Activated CD4-positive, alpha-beta T cell treated with anti-CD3 and anti-CD28 coated beads for 48 hours (primary cell): ENCODE measurements at regions not wholly inside any gene's neighbourhood (a gene's known extent, or its start where the extent isn't known, plus 50 kb on each side); places are given as distances from the start of the nearest gene placed in this dataset.

Source experiments
- DNase-seq: peaks from one replicate; pipeline ENCODE4 v3.0.0-alpha.2; 2020

DNA sequence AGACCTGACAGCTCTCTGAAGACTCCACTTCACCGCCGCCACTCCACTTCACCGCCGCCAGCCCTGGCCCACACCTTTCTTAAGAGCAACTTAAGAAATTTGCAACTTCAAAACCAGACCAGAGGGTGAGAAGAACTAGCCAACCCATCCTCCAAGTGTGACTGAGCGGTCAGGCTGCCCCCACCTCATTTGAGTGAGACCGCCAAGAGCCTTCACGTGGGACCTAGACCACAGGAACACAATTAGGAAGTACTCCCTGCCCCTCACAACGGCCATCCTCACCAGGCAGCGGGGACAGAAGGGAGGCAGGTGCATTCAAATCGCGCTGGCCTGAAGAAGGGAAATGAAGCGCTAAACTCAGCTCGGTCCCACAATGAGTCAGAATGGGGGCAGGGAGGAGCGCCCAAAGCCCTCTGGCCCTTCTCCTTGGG is 156.8 kb upstream of the BCL6 start:
- no peak for DNase-seq

DNA sequence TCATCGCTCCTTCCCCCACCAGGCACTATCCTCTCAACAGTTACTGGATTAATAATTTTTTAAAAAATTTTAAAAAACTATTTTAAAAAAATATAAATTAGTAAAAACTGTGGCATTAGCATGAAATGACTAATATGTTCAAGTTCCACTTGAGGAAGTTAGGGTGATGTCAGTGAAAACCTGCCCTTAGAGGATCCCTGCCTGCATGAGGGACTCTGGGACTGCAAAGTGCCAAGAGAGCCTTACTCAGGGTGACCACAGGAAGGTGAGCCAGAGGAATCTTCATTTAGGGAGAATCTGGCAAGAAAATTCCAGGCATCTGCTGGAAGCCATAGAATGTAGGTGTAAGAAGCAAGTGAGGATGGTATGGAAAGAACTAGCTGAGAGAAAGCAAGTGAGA is 157.7 kb upstream of the BCL6 start:
- DNase-seq: no peak

DNA sequence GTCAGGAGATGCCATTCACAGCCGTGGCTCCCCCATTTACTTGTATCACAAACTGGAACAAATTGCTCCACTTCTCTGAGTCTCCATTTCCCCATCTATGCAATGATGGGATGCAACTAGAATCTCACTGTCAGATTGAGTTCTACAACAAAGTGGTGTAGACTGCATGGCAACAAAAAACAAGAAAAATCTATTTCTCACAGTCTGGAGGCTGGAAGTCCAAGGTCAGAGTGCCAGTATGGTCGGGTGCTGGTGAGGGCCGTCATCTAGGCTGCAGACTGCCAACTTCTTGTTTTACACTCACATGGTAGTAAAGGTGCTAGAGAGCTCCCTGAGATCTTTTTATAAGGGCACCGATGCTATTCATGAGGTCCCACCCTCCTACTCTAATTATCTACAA is 158.4 kb upstream of the BCL6 start:
- DNase-seq: no peak

DNA sequence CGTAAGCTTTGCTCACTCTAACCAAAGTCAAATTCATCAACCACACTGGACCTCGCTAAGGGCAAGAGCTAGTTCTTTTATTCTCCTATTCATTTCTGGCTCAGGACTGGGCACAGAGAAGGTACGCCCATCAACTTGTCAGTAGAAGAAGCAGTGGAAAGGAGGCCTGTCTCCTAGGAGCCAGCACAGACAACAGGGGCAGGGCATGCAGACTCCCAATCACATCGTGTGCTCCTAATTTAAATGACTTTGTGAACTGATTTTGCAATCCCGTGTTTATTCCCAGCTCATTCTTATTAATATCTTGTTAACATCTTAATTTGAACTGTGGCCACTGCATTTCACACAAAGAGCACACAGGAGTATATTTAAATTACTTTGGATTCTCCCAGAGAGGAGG is 161.1 kb upstream of the BCL6 start:
- no peak for DNase-seq

DNA sequence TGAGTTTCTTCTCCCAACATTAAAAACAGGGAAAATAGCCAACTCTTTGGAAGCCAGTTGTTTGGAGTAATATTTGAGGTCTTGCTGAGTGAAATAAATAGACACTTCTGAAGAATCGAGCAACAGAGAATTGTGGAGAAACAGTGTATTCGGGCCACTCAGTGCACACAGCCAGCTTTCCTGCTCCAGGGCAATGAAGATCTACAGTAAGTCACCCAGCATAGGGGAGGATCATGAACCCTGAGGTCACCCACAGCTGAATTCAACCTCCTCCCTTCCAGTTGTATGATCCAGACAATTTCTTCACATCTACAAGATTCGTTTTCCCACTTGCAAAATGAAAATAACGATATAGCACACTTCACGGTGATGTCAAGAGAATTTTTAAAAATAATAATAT is 161.7 kb upstream of the BCL6 start:
- no peak for DNase-seq

DNA sequence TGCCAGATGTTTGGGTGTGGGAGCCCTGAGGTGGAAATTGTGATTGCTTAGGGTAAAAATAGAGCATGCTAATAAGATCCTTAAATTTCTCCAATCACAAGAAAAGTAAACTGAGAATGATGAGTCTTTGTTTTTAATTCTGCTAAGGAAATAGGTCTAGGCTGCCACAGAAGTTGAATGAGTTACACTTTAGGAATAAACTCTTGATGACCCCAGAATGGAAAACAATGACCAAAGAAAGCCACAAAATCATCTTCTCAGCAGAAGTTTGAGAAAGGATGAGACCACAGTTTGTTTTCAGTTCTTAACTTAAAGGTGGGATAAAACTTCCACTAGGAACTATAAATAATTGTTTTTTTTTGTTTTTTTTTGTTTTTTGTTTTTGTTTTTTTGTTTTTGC is 164.6 kb upstream of the BCL6 start:
- no peak for DNase-seq

DNA sequence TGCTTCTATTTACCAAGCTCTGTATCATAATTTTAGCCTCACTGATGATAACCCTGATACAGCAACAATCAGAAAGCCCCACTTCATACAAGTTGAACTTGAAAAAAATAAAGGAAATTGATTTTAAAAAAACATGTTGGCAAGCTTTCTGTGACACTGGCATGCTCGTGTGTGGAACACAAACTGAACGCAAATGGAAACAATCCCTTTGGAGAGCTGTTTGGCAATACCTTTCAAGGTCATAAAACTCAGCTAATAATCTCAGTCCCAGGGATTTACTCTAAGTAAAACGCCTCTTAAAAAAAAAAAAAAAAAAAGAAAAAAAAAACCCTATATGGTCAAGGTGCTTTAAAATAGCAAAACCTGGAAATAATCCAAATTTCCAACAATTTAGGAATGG is 166.7 kb upstream of the BCL6 start:
- DNase-seq: no peak

DNA sequence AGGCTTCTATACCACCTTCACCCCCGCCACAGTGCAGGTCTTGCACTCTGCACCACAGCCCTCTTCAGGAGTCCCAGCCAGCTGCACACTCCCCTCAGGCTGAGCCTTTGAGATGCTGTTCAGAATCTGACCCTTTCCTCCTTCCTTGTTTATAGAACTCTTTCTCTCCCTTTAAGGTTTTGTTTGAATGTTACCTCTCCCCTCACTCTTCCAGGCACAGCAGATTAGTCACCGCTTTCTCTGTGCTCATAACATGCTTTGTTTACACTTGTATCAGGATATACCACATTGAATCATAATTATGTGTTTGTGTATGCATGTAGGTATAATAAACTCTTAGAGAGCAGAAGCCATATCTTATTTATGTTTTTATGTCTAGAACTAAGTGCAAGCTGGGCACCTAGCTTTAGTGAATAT is 168.4 kb upstream of the BCL6 start:
- no peak for DNase-seq

DNA sequence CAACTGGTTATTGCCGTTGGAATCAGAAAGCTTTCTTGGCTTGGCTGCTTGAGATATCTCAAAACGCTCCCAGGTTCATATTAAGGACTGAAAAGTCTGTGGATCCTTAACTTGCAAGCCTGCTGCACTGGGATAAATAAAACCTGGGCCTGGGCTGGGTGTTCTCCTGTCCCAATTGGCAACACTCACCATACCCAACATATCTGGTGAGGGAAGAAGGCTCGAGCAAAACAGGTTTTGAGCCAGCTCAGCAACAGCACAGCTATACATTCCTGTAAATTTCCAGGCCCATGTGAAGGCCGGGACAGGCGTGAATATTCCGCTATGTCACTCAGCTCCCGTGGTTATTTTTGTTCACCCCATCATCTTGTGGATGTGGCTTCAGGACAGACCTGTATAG is 169.0 kb upstream of the BCL6 start:
- no peak for DNase-seq

DNA sequence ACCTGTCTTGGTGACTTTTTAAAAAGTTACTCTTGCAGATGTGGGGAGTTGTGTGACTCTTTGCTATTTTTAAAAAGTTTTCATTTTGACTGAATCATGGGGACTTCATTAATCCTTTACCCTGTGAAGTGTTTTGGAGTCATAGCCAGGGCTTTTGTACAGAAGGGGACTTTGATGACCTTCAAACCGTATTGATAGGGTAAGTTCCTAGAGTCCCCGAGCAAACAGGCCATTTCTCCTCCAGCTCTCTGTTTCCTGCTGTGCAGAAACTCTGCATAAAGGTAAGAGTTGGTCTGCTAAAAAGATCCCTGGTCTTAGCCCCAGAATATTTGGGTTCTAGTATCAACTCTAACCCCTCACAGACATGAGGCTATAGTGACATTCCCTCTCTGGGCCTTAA is 170.8 kb upstream of the BCL6 start:
- DNase-seq: no peak

DNA sequence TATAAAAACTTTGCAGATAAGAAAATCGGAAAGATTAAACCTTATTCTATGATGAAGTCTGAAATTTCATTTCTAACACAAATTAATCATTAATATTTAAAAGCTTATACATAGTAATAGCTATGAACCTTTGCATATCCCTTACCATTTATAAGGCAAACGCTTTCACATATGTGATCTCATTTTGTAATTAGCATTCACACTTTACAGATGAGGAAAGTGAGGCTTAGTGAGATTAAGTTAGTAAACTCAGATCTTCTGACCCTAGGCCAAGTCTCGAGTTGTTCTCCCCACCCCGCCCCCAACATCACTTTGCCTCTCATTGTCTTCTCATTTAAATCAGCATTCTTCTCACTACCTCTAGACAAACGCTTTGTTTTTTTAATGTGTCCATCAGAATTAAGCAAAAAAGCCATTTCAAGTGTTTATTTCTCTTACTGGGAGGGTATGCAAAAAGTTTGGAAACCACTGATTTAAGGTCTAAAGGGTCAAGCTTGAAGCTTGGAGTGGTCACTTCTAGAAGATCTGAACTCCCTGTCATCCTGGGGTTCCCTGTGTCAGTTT is 172.9 kb upstream of the BCL6 start:
- DNase-seq: no peak

DNA sequence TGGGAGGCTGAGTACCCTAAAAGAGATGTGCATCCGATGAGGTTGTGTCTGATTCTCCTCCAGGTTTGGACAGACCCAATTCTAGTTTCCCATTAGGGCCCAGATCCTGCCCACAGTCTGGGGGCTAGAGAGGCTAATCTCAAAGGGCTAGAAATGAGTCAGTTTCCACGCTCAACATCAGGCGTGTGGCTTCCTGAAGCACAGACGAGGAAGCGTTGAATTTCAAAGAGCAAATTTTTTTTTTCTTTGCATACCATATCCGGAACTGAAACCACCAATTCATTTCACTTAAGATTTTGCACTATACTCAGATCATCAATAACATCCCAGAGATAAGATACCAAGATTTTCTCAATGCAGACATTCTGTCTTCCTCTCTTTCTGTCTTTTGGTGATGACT is 173.8 kb upstream of the BCL6 start:
- DNase-seq: peak; percentile 71

DNA sequence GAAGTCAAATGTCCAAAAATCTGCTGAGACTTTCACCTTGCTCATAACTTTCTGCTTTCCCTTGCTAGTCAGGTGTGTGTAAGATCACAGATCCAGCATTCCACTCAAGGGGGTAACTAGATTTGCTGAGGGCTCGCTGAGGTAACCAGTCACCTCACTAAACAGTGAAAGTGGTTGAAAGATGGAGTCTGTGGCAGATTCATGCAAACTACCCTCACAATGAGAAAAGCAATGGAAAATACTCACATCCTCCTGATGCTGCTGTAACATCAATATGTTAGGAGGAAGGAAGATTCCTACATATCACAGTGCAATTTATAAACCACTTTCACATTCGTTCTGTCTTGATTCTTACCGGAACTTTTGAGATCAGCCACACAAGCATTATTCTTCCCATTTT is 174.3 kb upstream of the BCL6 start:
- DNase-seq: peak; percentile 40

DNA sequence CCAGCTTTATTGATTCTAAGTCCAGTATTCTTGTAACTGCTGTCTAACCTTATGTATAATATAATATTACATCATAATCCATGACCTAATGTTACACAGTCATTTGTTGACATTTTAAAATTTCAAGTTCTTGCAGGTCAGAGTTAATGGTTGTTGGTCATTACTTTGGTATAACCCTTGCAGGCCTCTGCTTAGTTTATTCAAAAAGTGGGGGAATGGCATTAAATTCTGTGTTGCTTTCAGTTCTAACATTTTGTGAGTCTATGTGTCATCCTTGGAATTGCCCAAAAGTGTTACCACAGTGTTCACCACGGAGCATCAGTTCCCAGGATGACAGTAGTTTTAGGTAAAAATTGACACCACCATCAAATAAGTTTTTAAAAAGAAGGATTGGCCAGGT is 174.8 kb upstream of the BCL6 start:
- no peak for DNase-seq

DNA sequence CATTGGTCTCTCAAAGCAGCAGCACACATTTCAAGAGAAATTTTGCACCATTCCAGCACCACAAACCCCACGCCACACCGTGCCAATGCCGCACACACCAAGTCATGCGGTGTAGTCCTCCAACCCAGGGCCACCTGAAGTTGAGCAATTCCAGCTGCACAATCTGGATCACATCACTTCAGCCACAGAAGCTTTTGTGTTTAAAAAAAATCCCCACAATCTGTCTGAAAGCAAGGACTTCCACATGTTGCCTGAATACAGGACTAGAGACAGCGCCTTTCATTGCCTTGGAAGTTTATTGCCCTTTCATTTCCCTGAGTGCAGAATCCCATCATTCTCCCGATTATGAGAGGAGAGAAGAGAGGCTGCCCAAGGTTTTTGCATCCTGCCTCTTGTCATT is 175.6 kb upstream of the BCL6 start:
- no peak for DNase-seq

DNA sequence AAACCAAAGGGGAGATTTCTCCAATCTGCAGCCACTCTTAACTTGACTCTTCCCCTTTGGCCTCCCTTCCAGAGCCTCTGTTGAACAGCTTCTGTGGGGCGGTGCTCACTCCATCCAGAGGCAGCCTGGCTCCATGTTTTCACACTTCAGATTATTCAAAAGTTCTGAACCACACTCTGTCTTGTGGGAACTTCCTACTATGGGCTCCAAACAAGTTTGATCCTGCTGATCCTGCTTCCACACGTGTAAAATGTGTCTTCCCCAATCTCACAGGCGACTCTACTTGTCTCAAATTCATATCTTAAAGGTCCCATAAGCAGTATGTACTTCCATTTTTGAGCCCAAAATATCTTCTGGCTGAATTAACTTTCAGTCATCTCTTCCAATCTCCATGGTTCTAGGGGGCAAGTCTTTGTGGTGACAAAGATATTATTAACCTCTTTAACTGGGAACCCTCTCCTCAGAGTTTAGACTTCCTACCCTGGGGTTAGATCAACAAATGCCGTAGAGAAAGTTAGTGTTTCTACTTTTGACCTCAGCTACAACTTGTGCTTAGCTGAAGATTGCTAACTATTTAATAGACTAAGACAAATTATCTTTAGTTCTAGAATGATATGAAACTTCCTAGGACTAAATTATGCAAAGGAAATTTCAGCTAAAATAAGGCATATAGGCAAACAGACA is 176.3 kb upstream of the BCL6 start:
- DNase-seq: no peak

DNA sequence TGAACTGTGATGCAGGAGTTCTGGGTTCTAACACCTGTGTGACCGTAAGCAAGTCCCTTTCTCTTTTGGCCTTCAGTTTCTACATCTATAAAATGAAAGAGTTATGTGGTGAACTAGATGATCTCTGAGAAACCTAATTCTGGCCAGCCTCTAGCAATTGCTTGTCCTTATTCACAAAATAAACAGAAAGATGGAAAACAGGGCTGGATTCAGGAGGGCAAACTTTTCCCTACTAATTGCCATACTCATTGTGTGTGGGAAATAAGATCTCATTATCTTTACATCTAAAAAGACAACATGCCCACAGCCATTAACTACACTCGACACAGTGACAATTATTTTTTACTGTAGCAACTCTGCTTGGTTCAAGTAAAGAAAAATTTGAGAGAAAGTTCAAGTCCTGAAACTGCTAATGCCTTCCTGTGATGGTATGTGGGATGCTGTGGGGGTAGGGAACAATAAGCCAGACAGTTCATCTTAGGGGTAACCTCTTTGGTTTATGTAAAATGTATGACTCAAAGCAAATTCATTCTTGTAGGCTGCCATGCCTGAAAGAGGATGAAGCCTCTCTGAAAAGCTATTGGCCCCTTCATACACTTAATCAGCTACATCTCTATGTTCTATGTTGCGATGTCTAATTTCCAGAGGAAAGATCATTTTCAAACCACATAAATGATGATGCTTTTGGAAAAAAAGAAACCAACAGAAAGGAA is 177.6 kb upstream of the BCL6 start:
- peak; percentile 52 for DNase-seq

DNA sequence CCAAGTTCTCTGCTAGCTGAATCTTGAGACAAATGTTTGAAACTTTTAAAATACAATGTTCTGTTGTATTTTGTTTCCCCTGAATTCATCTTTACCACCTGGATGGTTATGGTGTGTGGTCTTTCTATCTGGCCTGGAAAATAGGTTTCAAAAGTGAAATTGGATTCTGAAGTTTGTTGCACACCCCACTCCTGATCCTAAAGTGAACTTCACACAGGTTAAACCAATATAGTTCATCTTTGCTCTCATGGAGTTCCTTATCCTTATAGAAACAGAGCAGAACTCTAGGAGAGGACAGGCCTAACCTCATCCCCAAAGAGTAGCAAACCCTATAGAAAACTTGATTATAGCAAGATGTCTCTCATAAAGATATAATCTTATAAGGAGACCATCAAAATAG is 179.4 kb upstream of the BCL6 start:
- no peak for DNase-seq

DNA sequence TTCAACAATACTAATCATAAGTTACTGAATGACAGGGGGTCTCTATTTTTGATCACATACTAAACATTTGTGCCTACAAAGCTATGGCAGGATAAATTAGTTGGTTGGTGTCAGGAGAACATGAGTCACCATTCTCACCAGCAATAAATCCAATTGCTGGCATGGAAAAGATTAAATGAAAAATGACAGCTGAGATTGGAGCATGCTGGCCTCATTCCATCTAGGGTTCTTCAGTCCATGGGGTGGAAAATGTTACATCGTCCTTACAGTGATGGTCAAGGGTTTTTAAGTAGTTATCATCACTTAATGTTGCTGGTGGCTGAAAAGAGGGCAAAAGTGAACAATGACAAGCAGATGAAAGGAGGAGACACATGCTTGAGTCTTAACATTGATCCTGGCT is 180.1 kb upstream of the BCL6 start:
- DNase-seq: no peak

DNA sequence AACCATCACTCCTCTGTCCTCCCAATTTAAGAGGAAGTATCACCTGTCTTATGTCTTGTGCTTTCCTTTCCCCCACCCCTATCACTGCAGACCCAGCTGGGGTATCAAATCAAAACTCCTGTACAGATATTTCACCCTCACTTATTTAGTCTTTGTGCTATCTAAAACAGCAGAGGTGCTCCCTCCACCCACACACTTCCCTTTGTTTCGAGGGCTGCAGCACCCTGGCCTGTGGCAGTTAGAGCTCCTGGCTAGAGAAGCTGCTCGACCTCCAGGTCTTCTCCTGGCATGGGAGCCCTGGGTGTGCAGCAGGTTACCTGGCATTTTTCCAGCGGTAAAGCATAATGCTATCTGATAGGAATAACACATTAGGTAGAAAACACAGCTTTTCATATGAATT is 181.4 kb upstream of the BCL6 start:
- no peak for DNase-seq

DNA sequence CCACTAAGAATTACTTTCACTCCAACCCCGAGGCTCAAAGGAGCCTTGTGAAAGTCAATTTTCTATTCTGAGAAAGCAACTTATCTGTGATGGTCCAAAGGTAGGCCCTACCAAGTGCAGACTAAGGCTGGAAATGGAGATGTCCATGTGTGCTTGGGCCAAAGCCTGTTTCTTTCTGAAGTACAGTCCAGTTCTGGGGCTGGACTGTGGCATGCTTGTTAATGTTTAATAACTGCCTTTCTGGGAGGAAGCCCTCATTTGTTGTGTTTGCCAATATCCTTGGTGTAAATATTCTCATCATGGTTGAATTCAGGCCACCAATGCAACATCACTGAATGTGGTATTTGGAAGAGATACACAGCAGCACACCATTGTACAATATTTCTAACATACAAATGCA is 182.3 kb upstream of the BCL6 start:
- no peak for DNase-seq

DNA sequence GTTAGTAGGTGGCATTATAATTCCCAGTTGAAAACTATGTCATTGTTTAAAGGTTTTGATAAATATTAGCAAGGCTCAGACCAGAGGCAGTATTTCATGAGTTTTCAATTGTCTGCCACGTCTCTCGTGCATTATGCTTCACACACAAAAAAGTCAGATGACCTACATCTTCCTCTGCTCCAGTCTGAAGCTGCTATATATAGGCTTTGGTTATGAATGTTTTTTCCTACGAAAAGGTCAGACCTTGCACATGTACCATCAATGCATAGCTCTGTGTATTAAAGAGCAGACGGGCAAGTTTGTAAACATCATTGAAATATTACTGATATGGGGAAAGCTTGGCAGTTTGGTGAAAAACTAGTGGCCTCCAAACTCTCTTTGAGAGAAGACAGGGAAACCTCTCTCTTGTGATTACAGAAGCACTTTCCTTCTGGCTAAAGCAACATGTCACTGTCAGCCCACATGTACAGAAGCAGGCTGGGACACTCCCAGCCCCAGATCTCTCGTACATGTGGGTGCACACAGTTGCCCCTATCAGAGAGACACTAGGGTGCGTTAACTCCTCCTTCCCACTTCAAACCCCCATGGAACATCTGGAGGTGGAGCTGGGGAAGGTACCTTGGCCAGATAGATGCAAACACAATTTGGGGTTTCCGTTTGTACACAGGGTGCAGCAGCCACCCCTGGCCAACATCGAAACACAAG is 184.0 kb upstream of the BCL6 start:
- DNase-seq: peak; percentile 31

DNA sequence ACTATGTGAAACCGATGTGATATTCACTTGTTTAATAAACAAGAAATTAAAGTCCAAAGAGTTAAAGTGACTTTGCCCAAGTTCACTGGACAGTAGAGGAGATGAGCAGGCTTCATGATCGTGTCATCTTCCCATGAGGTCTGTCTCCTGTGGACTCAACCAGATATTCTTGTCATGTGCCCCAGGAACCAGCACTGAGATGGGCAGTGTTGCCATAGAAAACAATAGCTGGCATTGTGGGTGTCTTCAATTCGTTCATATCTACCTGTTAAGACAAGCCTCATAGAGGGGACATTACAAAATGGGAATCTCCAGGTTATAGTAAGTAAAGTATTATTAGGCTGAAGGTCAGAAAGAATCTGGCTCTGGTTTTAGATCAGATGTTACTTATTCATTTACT is 184.8 kb upstream of the BCL6 start:
- DNase-seq: no peak

DNA sequence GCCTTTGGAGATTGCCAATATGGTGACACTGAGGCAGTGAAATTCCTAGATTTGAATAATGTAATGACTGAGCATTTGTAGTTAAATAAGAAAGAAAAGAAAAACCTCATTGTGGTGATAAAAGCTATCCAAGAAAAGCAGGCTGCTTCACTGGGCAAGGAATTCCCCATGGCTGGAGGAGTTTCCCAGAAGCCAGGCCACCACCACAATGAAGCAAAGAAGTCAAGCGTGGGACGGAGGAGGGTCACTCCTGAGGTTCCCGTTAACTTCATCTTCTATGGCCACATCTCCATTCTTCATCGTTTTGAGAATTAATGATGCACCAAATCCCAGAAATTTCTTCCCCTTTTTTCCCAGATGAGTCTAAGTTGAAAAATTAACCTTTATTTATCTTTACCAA is 185.8 kb upstream of the BCL6 start:
- DNase-seq: no peak
